ENCODE measurements at regions not wholly inside any gene's neighbourhood (a gene's known extent, or its start where the extent isn't known, plus 50 kb on each side); places are given as distances from the start of the nearest gene placed in this dataset.
"Not testable (repeated sequence)": the region's sequence is repeated elsewhere in the genome, so short reads cannot be mapped to it uniquely, and the experiment has no call there.

DNA sequence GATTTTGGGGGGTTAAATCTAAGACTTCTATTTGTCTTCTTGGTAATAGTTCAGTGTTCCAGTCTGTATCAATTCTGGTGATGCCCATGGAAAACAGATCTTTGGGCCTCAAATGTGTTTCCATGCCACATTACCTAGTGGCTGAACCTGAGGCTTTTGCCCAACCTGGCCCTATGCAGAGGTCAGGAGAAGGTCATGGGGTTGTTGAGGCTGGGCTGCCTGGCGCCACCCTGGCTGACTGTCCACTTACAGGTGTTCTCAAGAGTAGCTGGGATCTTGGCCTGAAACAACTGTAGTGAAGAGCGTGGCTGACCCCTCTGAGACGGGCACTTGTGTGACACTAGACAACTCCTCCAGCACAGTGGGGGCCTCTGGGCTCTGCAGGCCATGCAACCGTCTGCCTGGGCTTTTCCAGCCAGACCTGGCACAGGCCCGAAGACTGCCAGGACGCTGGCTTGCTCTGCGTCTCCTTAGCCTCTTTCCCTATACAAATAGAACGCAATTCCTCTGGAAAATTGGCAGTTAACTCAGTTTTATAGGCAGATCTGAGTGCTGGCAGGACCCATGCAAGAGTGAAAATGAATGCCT, 127.8 kb downstream of the TRIM43 start:
- intact Hi-C loops (cut with micrococcal nuclease; ENCODE audit: unreplicated experiment), result loop anchor here (10.0 kb wide), 1 partner anchor 525 kb away; no protein-coding TSS in a partner anchor
- no peak overlapping the region for H3K27ac ChIP-seq (ENCODE audit: low read depth, low read length, poor library complexity, severe bottlenecking)
- H3K27me3 ChIP-seq (replicated peaks; ENCODE audit: insufficient read depth, low read depth, low read length, poor library complexity), result no peaks in the 10 kb centered on the region
- ChIA-PET POLR2A (ENCODE audit: low non-redundant PET) (no interaction called here), CTCF (no interaction called here)
- TF ChIP-seq, protein P1, sequence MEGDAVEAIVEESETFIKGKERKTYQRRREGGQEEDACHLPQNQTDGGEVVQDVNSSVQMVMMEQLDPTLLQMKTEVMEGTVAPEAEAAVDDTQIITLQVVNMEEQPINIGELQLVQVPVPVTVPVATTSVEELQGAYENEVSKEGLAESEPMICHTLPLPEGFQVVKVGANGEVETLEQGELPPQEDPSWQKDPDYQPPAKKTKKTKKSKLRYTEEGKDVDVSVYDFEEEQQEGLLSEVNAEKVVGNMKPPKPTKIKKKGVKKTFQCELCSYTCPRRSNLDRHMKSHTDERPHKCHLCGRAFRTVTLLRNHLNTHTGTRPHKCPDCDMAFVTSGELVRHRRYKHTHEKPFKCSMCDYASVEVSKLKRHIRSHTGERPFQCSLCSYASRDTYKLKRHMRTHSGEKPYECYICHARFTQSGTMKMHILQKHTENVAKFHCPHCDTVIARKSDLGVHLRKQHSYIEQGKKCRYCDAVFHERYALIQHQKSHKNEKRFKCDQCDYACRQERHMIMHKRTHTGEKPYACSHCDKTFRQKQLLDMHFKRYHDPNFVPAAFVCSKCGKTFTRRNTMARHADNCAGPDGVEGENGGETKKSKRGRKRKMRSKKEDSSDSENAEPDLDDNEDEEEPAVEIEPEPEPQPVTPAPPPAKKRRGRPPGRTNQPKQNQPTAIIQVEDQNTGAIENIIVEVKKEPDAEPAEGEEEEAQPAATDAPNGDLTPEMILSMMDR (conservative IDR thresholded peaks at IDR 0.05; ENCODE audit: low read depth, low read length), result no peak
- TF ChIP-seq EZH2 (IDR thresholded peaks at IDR 0.05; ENCODE audit: borderline replicate concordance, low read depth, low read length, poor library complexity, severe bottlenecking), result no peak
- no peaks in the 10 kb centered on the region for H3K9me3 ChIP-seq (ENCODE audit: low read depth, low read length, poor library complexity, severe bottlenecking)
- no peaks in the 10 kb centered on the region for H3K4me1 ChIP-seq (ENCODE audit: insufficient read depth, low read length, poor library complexity, severe bottlenecking)
- DNase-seq (ENCODE audit: low spot score), result no peak
- H3K36me3 ChIP-seq (ENCODE audit: insufficient read depth, low read length, poor library complexity, severe bottlenecking), result no peaks in the 10 kb centered on the region
- no peak overlapping the region for H3K4me3 ChIP-seq (ENCODE audit: low read depth, low read length, poor library complexity, severe bottlenecking)
- BruUV-seq (replicated peaks), result no TSS peak

DNA sequence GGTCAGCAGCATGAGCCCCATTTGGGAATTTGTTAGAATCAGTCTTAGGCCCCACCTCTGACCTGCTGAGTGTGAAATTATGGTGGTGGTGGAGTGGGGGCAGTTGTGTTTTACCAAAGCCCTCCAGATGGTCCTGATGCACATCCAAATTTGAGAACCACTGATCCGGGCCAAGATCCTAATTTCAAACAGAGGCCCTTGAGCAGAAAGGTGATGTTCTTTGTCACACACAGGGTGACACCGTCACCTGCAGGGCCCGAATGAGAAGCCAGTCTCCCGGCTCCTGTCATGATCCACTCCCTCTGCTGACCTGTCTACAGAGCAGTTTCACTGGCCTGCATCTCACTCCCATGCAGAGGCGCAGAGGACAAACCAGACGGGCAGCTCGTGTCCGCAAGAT, 129.9 kb downstream of the TRIM43 start:
- H3K27me3 ChIP-seq (replicated peaks; ENCODE audit: insufficient read depth, low read depth, low read length, poor library complexity), result no peaks in the 10 kb centered on the region
- no peak for DNase-seq (ENCODE audit: low spot score)
- ChIA-PET POLR2A (ENCODE audit: low non-redundant PET) (no interaction called here), CTCF (no interaction called here)
- H3K4me1 ChIP-seq (ENCODE audit: insufficient read depth, low read length, poor library complexity, severe bottlenecking), result no peaks in the 10 kb centered on the region
- TF ChIP-seq, protein P1 (conservative IDR thresholded peaks at IDR 0.05; ENCODE audit: low read depth, low read length), result no peak
- TF ChIP-seq EZH2 (IDR thresholded peaks at IDR 0.05; ENCODE audit: borderline replicate concordance, low read depth, low read length, poor library complexity, severe bottlenecking), result no peak
- no TSS peak for BruUV-seq (replicated peaks)
- no peaks in the 10 kb centered on the region for H3K36me3 ChIP-seq (ENCODE audit: insufficient read depth, low read length, poor library complexity, severe bottlenecking)
- no peak overlapping the region for H3K4me3 ChIP-seq (ENCODE audit: low read depth, low read length, poor library complexity, severe bottlenecking)
- intact Hi-C loops (cut with micrococcal nuclease; ENCODE audit: unreplicated experiment), result loop anchor here (10.0 kb wide), 1 partner anchor 527 kb away; no protein-coding TSS in a partner anchor
- no peak overlapping the region for H3K27ac ChIP-seq (ENCODE audit: low read depth, low read length, poor library complexity, severe bottlenecking)
- no peaks in the 10 kb centered on the region for H3K9me3 ChIP-seq (ENCODE audit: low read depth, low read length, poor library complexity, severe bottlenecking)

GRCh38 chr2:95722131-95722697, 130.4 kb downstream of the TRIM43 start:
- ChIA-PET POLR2A (ENCODE audit: low non-redundant PET) (no interaction called here), CTCF (no interaction called here)
- TF ChIP-seq, protein P1 (conservative IDR thresholded peaks at IDR 0.05; ENCODE audit: low read depth, low read length), result no peak
- no peak for TF ChIP-seq EZH2 (IDR thresholded peaks at IDR 0.05; ENCODE audit: borderline replicate concordance, low read depth, low read length, poor library complexity, severe bottlenecking)
- no TSS peak for BruUV-seq (replicated peaks)
- H3K27me3 ChIP-seq (replicated peaks; ENCODE audit: insufficient read depth, low read depth, low read length, poor library complexity), result no peaks in the 10 kb centered on the region
- no peak overlapping the region for H3K4me3 ChIP-seq (ENCODE audit: low read depth, low read length, poor library complexity, severe bottlenecking)
- intact Hi-C loops (cut with micrococcal nuclease; ENCODE audit: unreplicated experiment), result loop anchor here (10.0 kb wide), 1 partner anchor 527 kb away; no protein-coding TSS in a partner anchor
- no peaks in the 10 kb centered on the region for H3K9me3 ChIP-seq (ENCODE audit: low read depth, low read length, poor library complexity, severe bottlenecking)
- no peaks in the 10 kb centered on the region for H3K4me1 ChIP-seq (ENCODE audit: insufficient read depth, low read length, poor library complexity, severe bottlenecking)
- DNase-seq (ENCODE audit: low spot score), result no peak
- H3K36me3 ChIP-seq (ENCODE audit: insufficient read depth, low read length, poor library complexity, severe bottlenecking), result no peaks in the 10 kb centered on the region
- H3K27ac ChIP-seq (ENCODE audit: low read depth, low read length, poor library complexity, severe bottlenecking), result no peak overlapping the region

DNA sequence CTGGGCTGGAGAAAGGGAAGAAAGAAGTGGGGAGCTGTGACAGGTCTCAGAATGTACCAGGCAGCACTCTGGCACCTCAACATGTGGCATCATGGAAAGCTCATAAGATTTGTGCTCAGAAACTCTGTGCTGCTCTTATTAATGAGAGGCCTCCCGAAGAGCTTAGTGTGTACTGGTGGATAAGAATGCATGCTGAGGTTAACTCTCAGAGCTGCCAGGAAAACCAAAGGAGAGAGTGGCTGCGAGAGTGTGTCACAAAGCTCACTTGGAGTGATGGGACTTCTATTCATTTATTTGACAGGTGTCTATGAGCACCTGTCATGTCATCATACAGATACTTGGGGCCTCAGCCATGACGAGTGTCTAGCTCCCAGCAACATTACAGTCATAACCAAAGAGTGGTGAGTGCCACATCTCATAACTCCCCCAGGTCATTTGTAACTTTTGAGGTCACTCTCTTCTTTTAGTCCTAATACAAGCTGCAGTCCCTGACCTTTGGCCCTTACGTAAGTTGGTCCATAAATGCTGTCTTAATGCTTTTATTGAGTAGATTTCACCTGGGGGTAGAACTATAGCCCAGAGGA, 131.9 kb downstream of the TRIM43 start:
- intact Hi-C loops (cut with micrococcal nuclease; ENCODE audit: unreplicated experiment), result loop anchor here (10.0 kb wide), 1 partner anchor 529 kb away; no protein-coding TSS in a partner anchor
- DNase-seq (ENCODE audit: low spot score); H3K4me1 ChIP-seq (ENCODE audit: insufficient read depth, low read length, poor library complexity, severe bottlenecking); BruUV-seq (replicated peaks); H3K4me3 ChIP-seq (ENCODE audit: low read depth, low read length, poor library complexity, severe bottlenecking); H3K9me3 ChIP-seq (ENCODE audit: low read depth, low read length, poor library complexity, severe bottlenecking); POLR2A ChIA-PET (ENCODE audit: low non-redundant PET); CTCF ChIA-PET; H3K36me3 ChIP-seq (ENCODE audit: insufficient read depth, low read length, poor library complexity, severe bottlenecking); H3K27me3 ChIP-seq (replicated peaks; ENCODE audit: insufficient read depth, low read depth, low read length, poor library complexity); H3K27ac ChIP-seq (ENCODE audit: low read depth, low read length, poor library complexity, severe bottlenecking): not testable (repeated sequence)

- intact Hi-C loops (cut with micrococcal nuclease; ENCODE audit: unreplicated experiment), result loop anchor here (5.0 to 10.0 kb wide), 2 partner anchors 323 to 530 kb away; partner anchors contain the start of gene FAHD2A
- H3K4me3 ChIP-seq (ENCODE audit: low read depth, low read length, poor library complexity, severe bottlenecking); H3K27ac ChIP-seq (ENCODE audit: low read depth, low read length, poor library complexity, severe bottlenecking); H3K9me3 ChIP-seq (ENCODE audit: low read depth, low read length, poor library complexity, severe bottlenecking); BruUV-seq (replicated peaks); CTCF ChIA-PET; H3K36me3 ChIP-seq (ENCODE audit: insufficient read depth, low read length, poor library complexity, severe bottlenecking); POLR2A ChIA-PET (ENCODE audit: low non-redundant PET); DNase-seq (ENCODE audit: low spot score); H3K27me3 ChIP-seq (replicated peaks; ENCODE audit: insufficient read depth, low read depth, low read length, poor library complexity); H3K4me1 ChIP-seq (ENCODE audit: insufficient read depth, low read length, poor library complexity, severe bottlenecking): not testable (repeated sequence)
Measured at GRCh38 chr2:95725191-95725590, 133.4 kb downstream of the TRIM43 start.

Data from A673 (cell line).